Ishikawa (cell line): ENCODE measurements at regions not wholly inside any gene's neighbourhood (a gene's known extent, or its start where the extent isn't known, plus 50 kb on each side); places are given as distances from the start of the nearest gene placed in this dataset.

Experiments
- CEBPB ChIP-seq: IDR thresholded peaks from 2 replicates; pipeline ENCODE4 v1.6.1; 2012
- CREB1 ChIP-seq: IDR thresholded peaks from 2 replicates; pipeline ENCODE4 v1.6.1; 2012; ENCODE audit warnings: low read depth
- EGR1 ChIP-seq: IDR thresholded peaks from 2 replicates; pipeline ENCODE4 v1.6.1; 2012
- EP300 ChIP-seq: IDR thresholded peaks from 2 replicates; pipeline ENCODE4 v1.6.1; 2012; ENCODE audit warnings: borderline replicate concordance
- FOXM1 ChIP-seq: IDR thresholded peaks from 2 replicates; pipeline ENCODE4 v1.6.1; 2012; ENCODE audit warnings: low read depth, borderline replicate concordance
- MAX ChIP-seq: IDR thresholded peaks from 2 replicates; pipeline ENCODE4 v1.6.1; 2012
- NFIC ChIP-seq: IDR thresholded peaks from 2 replicates; pipeline ENCODE4 v1.6.1; 2012
- RAD21 ChIP-seq: IDR thresholded peaks from 2 replicates; pipeline ENCODE4 v1.6.1; 2012; ENCODE audit warnings: low read depth
- TAF1 ChIP-seq: IDR thresholded peaks from 2 replicates; pipeline ENCODE4 v1.6.1; 2012; ENCODE audit warnings: low read depth, mild to moderate bottlenecking
- TCF12 ChIP-seq: IDR thresholded peaks from 2 replicates; pipeline ENCODE4 v1.6.1; 2012; ENCODE audit warnings: low read depth
- TEAD4 ChIP-seq: IDR thresholded peaks from 2 replicates; pipeline ENCODE4 v1.6.1; 2012
- YY1 ChIP-seq: IDR thresholded peaks from 2 replicates; pipeline ENCODE4 v1.6.1; 2012; ENCODE audit warnings: low read depth
- ZBTB7A ChIP-seq: IDR thresholded peaks from 2 replicates; pipeline ENCODE4 v1.6.1; 2012; ENCODE audit warnings: low read depth
- TF ChIP-seq, protein P1 (sequence below): IDR thresholded peaks from 2 replicates; pipeline ENCODE4 v1.6.1; 2012
- TF ChIP-seq, protein P2 (sequence below): IDR thresholded peaks from 2 replicates; pipeline ENCODE4 v1.6.1; 2012; ENCODE audit warnings: low read depth, mild to moderate bottlenecking

DNA sequence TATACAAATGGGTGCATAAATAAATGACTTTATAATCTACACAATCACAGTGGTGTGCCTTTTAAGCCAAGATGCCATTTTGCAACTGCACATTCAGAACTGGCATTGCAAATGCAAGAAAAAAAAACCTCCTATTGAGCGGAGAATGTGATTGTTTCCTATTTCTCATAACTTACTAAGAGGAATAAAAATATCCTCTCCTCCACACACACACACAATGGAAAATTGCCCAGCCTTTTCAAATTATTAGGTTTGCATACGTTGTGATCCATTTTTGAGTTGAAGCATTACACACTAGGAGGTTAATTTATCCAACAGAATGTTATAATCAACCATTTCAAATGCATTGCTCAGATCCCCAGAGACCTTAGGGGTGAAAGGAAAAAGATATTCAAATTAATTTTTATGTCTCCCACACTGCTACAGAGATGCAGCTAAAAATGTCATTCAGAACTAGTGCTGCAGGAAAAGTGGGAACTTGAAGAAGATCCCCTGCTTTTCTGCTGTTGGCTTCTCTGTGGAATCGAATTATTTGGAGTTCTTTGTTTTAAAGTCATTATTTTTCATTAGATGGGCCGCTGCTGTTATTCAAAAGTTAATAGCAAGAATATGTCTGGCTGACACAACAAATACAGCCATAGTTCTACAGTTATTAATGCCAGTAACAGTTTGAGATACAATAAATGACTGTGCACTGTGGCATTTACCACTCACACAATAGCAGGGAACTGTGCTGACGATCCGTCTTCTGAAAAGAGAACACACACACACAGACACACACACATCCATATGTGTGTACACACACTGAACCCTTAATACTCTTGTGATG is 299.9 kb upstream of the ANO5 start:
- TF ChIP-seq, protein P1, sequence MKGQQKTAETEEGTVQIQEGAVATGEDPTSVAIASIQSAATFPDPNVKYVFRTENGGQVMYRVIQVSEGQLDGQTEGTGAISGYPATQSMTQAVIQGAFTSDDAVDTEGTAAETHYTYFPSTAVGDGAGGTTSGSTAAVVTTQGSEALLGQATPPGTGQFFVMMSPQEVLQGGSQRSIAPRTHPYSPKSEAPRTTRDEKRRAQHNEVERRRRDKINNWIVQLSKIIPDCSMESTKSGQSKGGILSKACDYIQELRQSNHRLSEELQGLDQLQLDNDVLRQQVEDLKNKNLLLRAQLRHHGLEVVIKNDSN, result no peak

DNA sequence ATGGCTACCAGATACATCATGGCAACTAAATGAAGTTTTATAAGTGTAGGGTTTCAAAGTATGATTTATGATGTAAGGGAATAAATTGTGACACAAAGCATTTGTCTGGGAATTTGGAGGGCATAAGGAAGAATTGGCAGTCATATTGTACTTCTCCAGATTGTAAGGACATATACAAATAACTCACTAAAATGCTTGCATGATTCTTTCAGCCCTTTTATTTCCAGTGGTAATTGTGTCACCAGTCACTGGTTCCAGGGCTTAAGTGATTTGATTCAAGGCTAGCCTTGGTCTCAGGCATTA is 299.4 kb upstream of the ANO5 start:
- TF ChIP-seq EGR1 (no peak), TEAD4 (no peak), NFIC (no peak), ZBTB7A (no peak), MAX (no peak), RAD21 (no peak), EP300 (no peak), CREB1 (no peak), TAF1 (no peak), FOXM1 (no peak), YY1 (no peak), TCF12 (no peak), CEBPB (no peak)
- TF ChIP-seq, protein P2, sequence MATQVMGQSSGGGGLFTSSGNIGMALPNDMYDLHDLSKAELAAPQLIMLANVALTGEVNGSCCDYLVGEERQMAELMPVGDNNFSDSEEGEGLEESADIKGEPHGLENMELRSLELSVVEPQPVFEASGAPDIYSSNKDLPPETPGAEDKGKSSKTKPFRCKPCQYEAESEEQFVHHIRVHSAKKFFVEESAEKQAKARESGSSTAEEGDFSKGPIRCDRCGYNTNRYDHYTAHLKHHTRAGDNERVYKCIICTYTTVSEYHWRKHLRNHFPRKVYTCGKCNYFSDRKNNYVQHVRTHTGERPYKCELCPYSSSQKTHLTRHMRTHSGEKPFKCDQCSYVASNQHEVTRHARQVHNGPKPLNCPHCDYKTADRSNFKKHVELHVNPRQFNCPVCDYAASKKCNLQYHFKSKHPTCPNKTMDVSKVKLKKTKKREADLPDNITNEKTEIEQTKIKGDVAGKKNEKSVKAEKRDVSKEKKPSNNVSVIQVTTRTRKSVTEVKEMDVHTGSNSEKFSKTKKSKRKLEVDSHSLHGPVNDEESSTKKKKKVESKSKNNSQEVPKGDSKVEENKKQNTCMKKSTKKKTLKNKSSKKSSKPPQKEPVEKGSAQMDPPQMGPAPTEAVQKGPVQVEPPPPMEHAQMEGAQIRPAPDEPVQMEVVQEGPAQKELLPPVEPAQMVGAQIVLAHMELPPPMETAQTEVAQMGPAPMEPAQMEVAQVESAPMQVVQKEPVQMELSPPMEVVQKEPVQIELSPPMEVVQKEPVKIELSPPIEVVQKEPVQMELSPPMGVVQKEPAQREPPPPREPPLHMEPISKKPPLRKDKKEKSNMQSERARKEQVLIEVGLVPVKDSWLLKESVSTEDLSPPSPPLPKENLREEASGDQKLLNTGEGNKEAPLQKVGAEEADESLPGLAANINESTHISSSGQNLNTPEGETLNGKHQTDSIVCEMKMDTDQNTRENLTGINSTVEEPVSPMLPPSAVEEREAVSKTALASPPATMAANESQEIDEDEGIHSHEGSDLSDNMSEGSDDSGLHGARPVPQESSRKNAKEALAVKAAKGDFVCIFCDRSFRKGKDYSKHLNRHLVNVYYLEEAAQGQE, result no peak
- TF ChIP-seq, protein P1, result no peak

- no peak for TF ChIP-seq EGR1
- TF ChIP-seq YY1, result no peak
- no peak for TF ChIP-seq CREB1
- TF ChIP-seq, protein P1, result no peak
- no peak for TF ChIP-seq RAD21
- no peak for TF ChIP-seq ZBTB7A
- TF ChIP-seq TCF12, result no peak
- TF ChIP-seq TEAD4, result no peak
- TF ChIP-seq CEBPB, result no peak
- no peak for TF ChIP-seq MAX
- TF ChIP-seq FOXM1, result no peak
- TF ChIP-seq, protein P2, result no peak
- no peak for TF ChIP-seq NFIC
- TF ChIP-seq EP300, result no peak
- no peak for TF ChIP-seq TAF1
These were observed 298.4 kb upstream of the ANO5 start for GRCh38 chr11:21894492-21894891.

DNA sequence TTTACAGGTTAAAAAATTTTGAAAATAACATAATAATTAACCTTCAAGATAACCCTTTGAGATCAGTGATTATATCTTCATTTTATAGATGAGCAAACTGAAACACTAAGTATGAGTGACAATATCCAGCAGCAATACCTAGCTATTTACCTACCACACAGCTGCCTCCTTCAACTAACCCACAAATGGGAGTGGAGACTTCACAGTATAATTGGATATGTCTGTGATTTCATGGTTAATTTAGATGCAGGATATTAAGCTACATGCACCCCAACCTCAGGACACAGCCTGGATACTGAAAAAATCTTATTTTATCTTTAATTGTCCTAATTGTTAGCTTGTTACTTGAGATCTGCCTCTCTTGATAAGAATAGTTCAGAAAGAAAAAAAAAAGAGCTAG is 297.2 kb upstream of the ANO5 start:
- no peak for TF ChIP-seq ZBTB7A

GRCh38 chr11:21896216-21896615 is 296.7 kb upstream of the ANO5 start:
- TF ChIP-seq EP300 (no peak), TAF1 (no peak), EGR1 (no peak), CEBPB (no peak), TEAD4 (no peak), CREB1 (no peak), RAD21 (no peak), FOXM1 (no peak), TCF12 (no peak), YY1 (no peak), ZBTB7A (no peak), NFIC (no peak), MAX (no peak)
- TF ChIP-seq, protein P1, result no peak
- TF ChIP-seq, protein P2, result no peak
